Activated CD8-positive, alpha-beta T cell treated with anti-CD3 and anti-CD28 coated beads for 36 hours (primary cell): ENCODE measurements at regions not wholly inside any gene's neighbourhood (a gene's known extent, or its start where the extent isn't known, plus 50 kb on each side); places are given as distances from the start of the nearest gene placed in this dataset.

ENCODE experiments used
- ATAC-seq: fragments of 200-7000 bp; cut with Tn5 transposase; one replicate; pipeline ENCODE4 v1.10.0; 2021; ENCODE audit warnings: mild to moderate bottlenecking, moderate library complexity
- CTCF ChIA-PET: fragments of 350-600 bp; sonication (Branson Sonifier 250); formaldehyde crosslinking; loops from one replicate; lab custom pipeline; 2021; ENCODE audit warnings: antibody characterized with exemption; lab: Charles Lee
- POLR2A ChIA-PET: fragments of 350-600 bp; sonication (Branson Sonifier 250); formaldehyde crosslinking; loops from one replicate; lab custom pipeline; 2021; ENCODE audit warnings: antibody characterized with exemption; lab: Charles Lee
- DNase-seq: peaks from one replicate; pipeline ENCODE4 v3.0.0-alpha.2; 2020
- H3K27ac Mint-ChIP-seq: one replicate; pipeline ENCODE4 v1.8.0; 2021; ENCODE audit warnings: mild to moderate bottlenecking, mixed read lengths
- H3K27me3 Mint-ChIP-seq: one replicate; pipeline ENCODE4 v1.8.0; 2021; ENCODE audit warnings: mixed read lengths
- H3K36me3 Mint-ChIP-seq: one replicate; pipeline ENCODE4 v1.8.0; 2021; ENCODE audit warnings: low read depth, mixed read lengths
- H3K4me1 Mint-ChIP-seq: one replicate; pipeline ENCODE4 v1.8.0; 2021; ENCODE audit warnings: low read depth, mixed read lengths
- H3K4me3 Mint-ChIP-seq: one replicate; pipeline ENCODE4 v1.8.0; 2021; ENCODE audit warnings: mild to moderate bottlenecking, moderate library complexity, mixed read lengths
- H3K9me3 Mint-ChIP-seq: one replicate; pipeline ENCODE4 v1.8.0; 2021; ENCODE audit warnings: mixed read lengths
- intact Hi-C: fragments of 100-400 bp; cut with micrococcal nuclease; formaldehyde crosslinking; loops from one replicate; pipeline ENCODE4 v1.10.0; 2022
- TF ChIP-seq, protein P1 (sequence below): fragments of 200-600 bp; IDR thresholded peaks from one replicate; pipeline ENCODE4 v1.8.0; 2022; ENCODE audit warnings: antibody characterized with exemption, mild to moderate bottlenecking

DNA sequence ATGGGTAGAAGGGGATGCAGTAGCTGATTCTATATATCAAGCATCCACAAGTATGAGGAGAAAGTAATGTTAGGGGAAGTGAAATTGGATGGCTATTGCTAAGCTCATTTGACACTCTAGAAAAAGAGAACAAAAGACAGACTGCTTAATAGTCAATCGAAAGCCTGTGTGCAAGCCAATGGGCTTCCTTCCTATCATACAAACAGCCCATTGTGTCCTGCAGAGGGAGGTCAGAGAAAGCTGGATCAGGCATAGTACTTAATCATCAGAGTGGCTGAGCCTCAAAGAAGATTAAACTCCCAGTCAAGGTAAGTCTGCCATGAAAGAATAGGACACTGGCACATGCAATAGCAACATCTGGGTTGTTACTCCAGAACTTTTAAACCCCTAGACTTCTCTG, 50.9 kb upstream of the PGR start:
- H3K27ac Mint-ChIP-seq: no peak overlapping the region
- no peaks in the 10 kb centered on the region for H3K36me3 Mint-ChIP-seq
- H3K27me3 Mint-ChIP-seq: no peaks in the 10 kb centered on the region
- no peaks in the 10 kb centered on the region for H3K9me3 Mint-ChIP-seq
- H3K4me1 Mint-ChIP-seq: no peaks in the 10 kb centered on the region
- no peak overlapping the region for H3K4me3 Mint-ChIP-seq
- no peak for DNase-seq
- CTCF ChIA-PET: no interaction called here
- ATAC-seq: no peak
- TF ChIP-seq, protein P1, sequence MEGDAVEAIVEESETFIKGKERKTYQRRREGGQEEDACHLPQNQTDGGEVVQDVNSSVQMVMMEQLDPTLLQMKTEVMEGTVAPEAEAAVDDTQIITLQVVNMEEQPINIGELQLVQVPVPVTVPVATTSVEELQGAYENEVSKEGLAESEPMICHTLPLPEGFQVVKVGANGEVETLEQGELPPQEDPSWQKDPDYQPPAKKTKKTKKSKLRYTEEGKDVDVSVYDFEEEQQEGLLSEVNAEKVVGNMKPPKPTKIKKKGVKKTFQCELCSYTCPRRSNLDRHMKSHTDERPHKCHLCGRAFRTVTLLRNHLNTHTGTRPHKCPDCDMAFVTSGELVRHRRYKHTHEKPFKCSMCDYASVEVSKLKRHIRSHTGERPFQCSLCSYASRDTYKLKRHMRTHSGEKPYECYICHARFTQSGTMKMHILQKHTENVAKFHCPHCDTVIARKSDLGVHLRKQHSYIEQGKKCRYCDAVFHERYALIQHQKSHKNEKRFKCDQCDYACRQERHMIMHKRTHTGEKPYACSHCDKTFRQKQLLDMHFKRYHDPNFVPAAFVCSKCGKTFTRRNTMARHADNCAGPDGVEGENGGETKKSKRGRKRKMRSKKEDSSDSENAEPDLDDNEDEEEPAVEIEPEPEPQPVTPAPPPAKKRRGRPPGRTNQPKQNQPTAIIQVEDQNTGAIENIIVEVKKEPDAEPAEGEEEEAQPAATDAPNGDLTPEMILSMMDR: no peak
- intact Hi-C loops: no loop called here
- POLR2A ChIA-PET: no interaction called here
